AG08396 (cell line): ENCODE measurements at regions not wholly inside any gene's neighbourhood (a gene's known extent, or its start where the extent isn't known, plus 50 kb on each side); places are given as distances from the start of the nearest gene placed in this dataset.
"Not testable (repeated sequence)": the region's sequence is repeated elsewhere in the genome, so short reads cannot be mapped to it uniquely, and the experiment has no call there.

Experiments used
- DNase-seq: peaks from one replicate; pipeline ENCODE4 v3.0.0; 2012; ENCODE audit warnings: low spot score, mixed read lengths

GRCh38 chr2:136284226-136285119, 166.5 kb upstream of the CXCR4 start:
- DNase-seq: no peak

DNA sequence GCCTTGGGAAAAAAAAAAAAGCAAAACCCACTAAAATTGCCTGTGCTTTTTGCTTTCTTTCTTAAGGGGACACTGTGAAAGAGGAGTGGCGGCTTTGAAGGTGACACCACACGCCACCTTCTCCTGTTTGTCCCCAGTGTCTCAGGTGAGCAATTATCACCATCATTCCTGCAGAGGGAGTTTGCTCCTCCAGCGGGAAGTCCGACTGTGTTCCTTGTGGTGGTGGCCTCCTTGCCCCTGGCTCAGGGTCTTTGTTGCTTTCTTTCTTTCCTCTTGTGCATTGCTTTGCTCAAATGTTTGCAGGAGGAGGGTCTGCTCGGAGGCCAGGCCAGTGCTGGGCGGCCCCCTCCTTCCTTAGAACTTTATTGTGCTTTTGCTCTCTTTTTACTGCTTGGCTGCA, 164.3 kb upstream of the CXCR4 start:
- no peak for DNase-seq

DNA sequence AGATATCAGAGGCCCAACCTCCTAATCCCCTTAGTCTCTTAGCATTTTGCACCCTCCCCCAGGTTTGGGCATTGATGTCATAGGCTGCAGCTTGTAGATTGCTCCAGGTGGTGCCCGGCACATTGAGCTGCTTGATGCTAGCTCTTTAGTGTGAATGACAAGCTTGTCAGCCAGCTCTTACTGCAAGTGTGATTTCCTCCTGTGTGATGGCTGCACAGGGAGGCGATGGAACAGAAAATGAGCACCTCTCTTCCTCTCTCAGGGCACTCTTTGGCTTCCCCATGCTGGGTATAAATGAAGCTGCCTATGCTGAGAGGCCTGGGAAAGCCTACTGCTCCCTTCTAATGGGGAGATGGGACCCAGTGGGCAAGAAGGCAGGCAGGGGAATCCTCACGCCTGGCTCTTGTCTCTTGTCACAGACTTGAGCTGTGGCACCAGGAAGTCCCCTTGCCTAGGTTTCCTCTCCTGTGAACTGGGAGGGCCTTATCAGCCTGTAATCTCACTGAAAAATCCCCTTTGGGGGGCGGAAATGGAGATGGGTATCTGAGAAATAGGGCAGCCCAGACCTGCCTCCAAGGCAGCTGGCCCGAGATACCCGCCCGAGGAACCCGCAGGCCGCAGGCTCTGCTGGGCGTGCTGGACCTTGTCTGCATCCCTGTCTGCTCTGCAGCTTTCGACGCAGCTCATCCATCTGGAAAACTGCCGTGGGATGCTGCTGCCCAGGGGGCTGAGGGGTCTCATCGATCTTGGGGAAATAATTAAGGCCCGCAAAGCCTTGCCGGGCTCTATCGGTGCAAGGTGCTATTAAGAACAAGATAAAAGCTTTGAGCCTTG, 163.5 kb upstream of the CXCR4 start:
- DNase-seq: no peak

- not testable (repeated sequence) for DNase-seq
Observed at GRCh38 chr2:136266346-136266745, 148.4 kb upstream of the CXCR4 start.

DNA sequence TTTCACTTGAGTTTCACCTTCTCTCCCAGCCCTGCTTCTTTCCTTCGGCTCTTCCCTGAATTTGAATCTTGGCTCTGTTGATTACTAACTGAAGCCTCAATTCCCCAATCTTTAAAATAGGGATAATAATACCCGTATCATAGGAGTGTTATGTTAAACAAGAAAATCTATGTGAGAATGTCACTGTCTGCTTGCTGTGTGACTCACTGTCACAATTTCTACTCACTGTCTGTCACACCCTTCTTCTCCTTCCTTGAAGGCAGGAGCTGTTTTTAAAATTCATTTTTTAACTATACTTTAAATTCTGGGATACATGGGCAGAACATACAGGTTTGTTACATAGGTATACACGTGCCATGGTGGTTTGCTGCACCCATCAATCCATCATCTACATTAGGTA, 141.6 kb upstream of the CXCR4 start:
- DNase-seq: no peak

- no peak for DNase-seq
Observed at GRCh38 chr2:136257893-136258292, 139.9 kb upstream of the CXCR4 start.

DNA sequence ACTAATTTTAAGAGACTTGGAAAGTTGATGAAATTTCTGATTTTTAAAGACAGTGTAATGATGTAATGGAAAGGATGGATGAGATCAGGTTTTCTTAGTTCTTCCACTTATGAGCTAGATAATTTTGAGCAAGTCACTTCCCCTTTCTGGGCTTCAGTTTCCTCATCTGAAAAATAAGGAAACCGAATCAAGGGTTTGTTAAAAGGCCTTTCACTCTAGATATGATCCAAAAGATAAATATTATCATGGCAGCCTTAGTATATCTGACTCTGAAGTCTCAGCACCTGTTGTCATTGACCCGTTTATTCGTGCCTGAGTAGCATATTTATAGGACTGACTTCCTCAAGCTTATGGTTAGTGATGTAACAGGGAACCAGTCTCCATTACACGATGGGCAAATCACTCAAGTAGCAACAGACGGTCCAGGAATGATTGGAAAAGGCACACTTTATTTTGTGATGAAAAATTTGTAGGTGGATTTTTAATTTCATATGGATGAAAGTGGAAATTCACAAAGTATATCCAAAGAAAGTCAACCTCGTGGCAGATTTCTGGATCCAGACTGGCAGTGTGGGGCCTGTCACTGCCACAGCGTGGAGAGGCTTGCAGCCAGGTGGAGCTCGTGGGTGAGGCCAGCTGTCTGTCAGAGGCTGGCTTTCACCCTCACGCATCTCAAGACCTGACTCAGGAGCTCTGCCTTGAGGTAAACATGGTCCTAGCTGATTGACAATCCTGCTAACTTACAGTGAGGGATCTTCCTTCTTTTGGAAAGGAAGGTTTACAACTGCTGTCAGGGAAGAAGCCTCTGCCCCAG, 137.9 kb upstream of the CXCR4 start:
- no peak for DNase-seq

- DNase-seq: no peak
Observed at GRCh38 chr2:136255127-136255526, 137.2 kb upstream of the CXCR4 start.

- DNase-seq: no peak
Observed at GRCh38 chr2:136254681-136255080, 136.7 kb upstream of the CXCR4 start.

DNA sequence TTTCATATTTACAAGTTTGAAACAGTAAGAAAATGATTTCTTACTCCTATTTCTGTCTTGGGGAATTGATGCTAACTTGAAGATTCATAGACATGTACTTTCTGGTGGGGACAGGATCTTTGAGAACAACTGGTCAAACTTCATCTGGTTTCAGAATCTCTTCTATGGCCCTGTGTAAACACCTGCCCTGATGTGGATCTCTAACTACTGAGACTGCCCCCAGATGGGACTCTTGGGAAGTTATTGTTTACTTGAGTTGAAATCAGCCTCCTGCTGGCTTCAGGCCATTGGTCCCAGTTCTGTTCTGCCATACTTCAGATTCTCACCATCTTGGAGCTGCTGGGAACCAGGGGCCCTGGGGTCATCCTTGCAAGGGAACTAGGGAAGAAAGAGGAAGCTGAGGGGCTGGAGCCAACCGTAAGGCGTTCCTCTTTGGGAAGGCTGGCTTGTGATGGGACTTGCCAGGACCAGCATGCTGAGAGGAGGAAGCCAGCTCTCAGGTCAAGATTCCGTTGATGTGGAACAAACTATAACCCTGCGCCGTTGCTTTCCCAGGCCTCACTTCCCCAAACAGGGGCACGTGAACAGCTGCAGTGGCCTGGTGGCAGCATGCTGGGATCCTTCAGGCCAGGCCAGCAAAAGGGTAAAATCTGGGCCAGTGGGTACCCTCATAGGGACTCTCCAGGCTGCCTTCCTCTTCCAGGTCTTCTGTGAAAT, 135.5 kb upstream of the CXCR4 start:
- DNase-seq: no peak

GRCh38 chr2:136251885-136252585, 134.1 kb upstream of the CXCR4 start:
- no peak for DNase-seq

DNA sequence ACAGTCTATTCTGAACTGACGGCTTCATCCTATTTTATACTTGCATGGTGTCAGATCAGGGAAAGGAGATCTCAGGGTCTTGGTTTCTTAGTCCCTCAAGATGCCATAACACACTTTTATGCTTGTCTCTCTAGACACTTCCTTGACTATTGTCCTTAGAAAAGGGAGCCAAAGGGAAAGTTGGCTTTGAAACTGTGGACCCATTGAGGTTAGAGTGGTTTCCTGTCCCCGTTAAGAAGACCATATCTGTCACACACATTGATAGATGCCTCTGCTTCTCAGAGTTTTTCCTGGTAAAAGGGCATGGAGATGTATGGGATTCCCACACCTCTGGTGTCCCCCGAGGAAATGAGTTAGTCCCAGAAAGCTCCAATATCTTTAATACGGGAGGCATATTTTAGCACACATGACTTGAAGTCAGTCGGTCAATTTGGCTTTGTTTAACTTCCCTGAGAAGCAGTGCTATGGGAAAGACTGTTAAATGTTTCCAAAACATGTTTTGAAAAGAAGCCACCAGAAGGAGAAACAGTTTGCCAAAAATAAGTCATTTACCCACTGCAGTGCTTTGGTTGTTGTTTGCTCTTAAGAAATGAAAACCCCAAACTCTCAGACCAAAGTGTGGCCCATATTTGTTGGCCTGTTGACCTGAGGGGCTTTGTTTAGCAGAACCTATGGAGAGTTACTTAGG, 133.4 kb upstream of the CXCR4 start:
- no peak for DNase-seq

GRCh38 chr2:136250131-136250530, 132.2 kb upstream of the CXCR4 start:
- DNase-seq: no peak

DNA sequence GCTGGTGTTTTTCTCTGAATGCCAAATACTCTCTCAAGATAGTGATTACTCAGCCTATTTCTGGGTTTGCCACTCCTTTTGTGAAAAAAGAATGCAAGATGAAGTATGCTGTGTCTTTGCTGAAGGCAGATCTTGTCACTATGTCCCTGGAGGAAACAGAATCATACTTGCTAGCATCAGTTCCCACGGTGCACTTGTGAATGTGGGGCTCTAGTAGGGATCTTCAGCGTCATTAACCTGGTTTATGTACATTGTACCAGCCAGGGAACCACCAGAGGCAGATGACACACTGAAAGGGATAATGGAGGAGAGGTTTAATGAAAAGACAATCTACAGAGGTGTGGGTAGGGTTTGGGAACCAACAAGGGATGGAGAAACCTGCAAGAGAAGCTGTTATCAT, 131.0 kb upstream of the CXCR4 start:
- DNase-seq: no peak

DNA sequence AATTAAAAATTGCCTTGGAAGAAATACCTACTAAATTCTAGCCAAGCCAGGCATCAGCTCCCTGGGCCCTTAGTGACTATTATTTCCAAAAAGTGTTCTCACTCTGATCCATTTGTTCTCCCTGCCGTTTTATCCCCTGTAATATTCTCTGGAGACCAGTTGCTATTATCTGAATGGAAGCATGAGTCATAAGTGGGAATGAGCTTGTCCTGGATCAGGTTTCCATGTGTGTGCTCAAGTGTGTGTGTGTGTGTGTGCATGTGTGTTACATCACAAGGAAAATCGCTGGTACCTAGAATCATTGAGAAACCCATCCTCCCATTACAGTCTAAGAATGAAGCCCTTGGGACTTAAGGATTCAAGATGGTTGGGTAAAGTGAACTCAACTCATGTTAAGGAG, 130.3 kb upstream of the CXCR4 start:
- DNase-seq: no peak

- no peak for DNase-seq
Observed at GRCh38 chr2:136247204-136247950, 129.4 kb upstream of the CXCR4 start.

DNA sequence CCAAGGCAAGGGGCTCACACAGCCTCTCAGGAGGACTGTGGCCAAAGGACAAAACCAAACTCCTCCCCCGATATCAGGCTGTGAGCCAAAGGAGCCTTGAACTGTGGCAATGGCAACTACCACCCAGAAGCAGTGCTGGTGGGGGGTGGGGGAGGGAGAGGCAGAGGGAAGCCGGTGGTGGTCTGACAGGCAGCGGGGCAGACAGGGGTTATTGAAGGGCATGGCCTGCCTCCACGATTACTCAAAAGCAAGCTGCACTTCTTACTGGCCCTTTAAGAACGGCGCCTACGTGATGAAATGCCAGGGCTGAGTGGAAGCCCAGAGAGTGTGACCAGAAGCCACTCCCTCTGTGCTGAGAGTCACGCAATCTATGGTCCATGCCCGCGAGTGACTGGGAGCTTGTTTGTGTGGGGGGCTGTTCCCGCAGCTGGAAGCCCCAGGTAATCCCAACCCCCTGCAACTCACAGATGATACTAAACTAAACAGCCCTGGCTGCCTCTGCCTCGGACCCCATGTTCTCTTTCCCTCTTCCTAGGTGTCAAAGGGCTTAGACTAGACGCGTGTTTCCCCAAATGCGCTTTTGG, 128.2 kb upstream of the CXCR4 start:
- peak; percentile 15 for DNase-seq

DNA sequence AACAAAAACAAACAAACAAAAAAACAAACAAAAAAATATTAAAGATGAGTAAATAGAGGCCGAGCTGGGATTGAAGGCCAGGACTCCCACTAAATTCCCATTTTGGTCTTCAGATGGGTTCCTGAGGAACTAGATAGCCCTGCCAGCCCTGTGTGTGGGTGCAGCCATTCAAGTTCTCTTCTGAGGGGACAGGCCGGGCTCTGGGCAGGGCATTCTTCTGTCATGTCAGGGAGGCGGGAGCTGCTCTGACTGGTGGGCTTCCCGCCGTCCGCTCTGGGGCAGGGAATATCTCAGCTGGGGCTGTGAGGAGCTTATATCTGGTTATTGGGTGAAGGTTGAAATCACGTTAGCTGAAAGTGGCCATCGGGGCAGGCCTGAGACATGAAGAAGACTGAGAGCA, 127.3 kb upstream of the CXCR4 start:
- no peak for DNase-seq

DNA sequence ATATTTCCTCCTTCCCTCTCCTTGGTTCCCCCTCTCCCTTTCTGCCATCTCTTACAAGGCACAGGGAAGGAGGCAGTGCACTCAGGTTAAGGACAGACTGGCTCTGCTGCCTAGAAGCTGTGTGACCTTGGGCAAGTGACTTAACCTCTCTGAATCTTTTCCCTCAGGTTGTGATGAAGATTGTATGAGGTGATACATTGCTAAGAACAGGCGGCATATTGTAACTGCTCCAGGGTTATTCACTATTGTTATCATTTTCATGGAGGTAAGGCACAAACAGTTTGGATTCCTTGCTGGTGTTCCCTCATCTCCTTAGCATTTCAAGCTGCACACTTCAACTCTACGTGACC, 126.6 kb upstream of the CXCR4 start:
- DNase-seq: no peak
